ENCODE measurements at regions not wholly inside any gene's neighbourhood (a gene's known extent, or its start where the extent isn't known, plus 50 kb on each side); places are given as distances from the start of the nearest gene placed in this dataset.

- TF ChIP-seq ZNF274 (IDR thresholded peaks at IDR 0.05; ENCODE audit: insufficient read depth, insufficient read length) (no peak), CBX5 (IDR thresholded peaks at IDR 0.05; ENCODE audit: low read depth) (no peak), MEF2A (IDR thresholded peaks at IDR 0.05; ENCODE audit: insufficient read depth, low read depth, low read length) (no peak), RELA (IDR thresholded peaks at IDR 0.05; ENCODE audit: borderline replicate concordance, partially characterized antibody) (no peak), NRF1 (conservative IDR thresholded peaks at IDR 0.05; ENCODE audit: low read depth, low read length) (no peak), EED (IDR thresholded peaks at IDR 0.05; ENCODE audit: low read depth) (no peak), SMAD5 (IDR thresholded peaks at IDR 0.05; ENCODE audit: low read depth) (no peak), NFXL1 (IDR thresholded peaks at IDR 0.05; ENCODE audit: borderline replicate concordance) (no peak), RAD51 (IDR thresholded peaks at IDR 0.05) (no peak)
These were observed 502.5 kb upstream of the ARRDC3 start (continued) for GRCh38 chr5:91885291-91886265.

- 0% methylated on average over 1 of the region's 1 CpG for WGBS (ENCODE audit: insufficient coverage, insufficient replicate concordance, low lambda C conversion rate, missing lambda C conversion rate)
- ATAC-seq: no peak
- no peaks in the 10 kb centered on the region for H3K36me3 ChIP-seq (ENCODE audit: control insufficient read depth in 2 of 2, insufficient read depth in 2 of 2, low read length in 1 of 2)
- intact Hi-C loops (cut with micrococcal nuclease; ENCODE audit: unreplicated experiment) (no loop called here), in situ Hi-C loops (cut with MboI) (no loop called here)
- H3K4me2 ChIP-seq (ENCODE audit: control insufficient read depth, insufficient read depth): no peak overlapping the region
- no peak overlapping the region for H3K27ac ChIP-seq (ENCODE audit: control insufficient read depth, insufficient read depth)
- ChIA-PET POLR2A (no interaction called here), SMC1A (ENCODE audit: uncharacterized antibody, unreplicated experiment) (no interaction called here), RAD21 (ENCODE audit: unreplicated experiment) (no interaction called here), CTCF (no interaction called here)
- no peak for FAIRE-seq
- no TSS peak for BruUV-seq (replicated peaks)
- no peak overlapping the region for H3K4me3 ChIP-seq
- no peaks in the 10 kb centered on the region for H3K9me3 ChIP-seq (replicated peaks; ENCODE audit: control insufficient read depth, insufficient read depth, low read length)
- H4K20me1 ChIP-seq (ENCODE audit: control insufficient read depth, insufficient read depth): no peaks in the 10 kb centered on the region
- H3K4me1 ChIP-seq (ENCODE audit: control insufficient read depth, insufficient read depth, low read length): no peaks in the 10 kb centered on the region
- no peak for DNase-seq (ENCODE audit: low read depth, low spot score)
- no peaks in the 10 kb centered on the region for H3K27me3 ChIP-seq (replicated peaks in 1 of 2; ENCODE audit: control insufficient read depth in 2 of 2, insufficient read depth in 2 of 2, low read length in 1 of 2)
- TF ChIP-seq ZNF274 (IDR thresholded peaks at IDR 0.05; ENCODE audit: insufficient read depth, insufficient read length): no peak
- no peak for TF ChIP-seq IRF3 (IDR thresholded peaks at IDR 0.05)
- TF ChIP-seq CBX3 (IDR thresholded peaks at IDR 0.05; ENCODE audit: borderline replicate concordance, low read depth): no peak
- TF ChIP-seq MEF2A (IDR thresholded peaks at IDR 0.05; ENCODE audit: insufficient read depth, low read depth, low read length): no peak
- no peak for TF ChIP-seq MYC (IDR thresholded peaks at IDR 0.05; ENCODE audit: insufficient read depth, insufficient read length, insufficient replicate concordance, low read length, severe bottlenecking)
- no peak for TF ChIP-seq HDGF (IDR thresholded peaks at IDR 0.05)
- no peak for TF ChIP-seq IKZF2 (IDR thresholded peaks at IDR 0.05)
- TF ChIP-seq POLR2AphosphoS5 (IDR thresholded peaks at IDR 0.05; ENCODE audit: low read length): no peak
- TF ChIP-seq PRDM15 (CRISPR knock-in tag; IDR thresholded peaks at IDR 0.05): no peak
- no peak for TF ChIP-seq POLR2A (IDR thresholded peaks at IDR 0.05; ENCODE audit: low read depth, low read length)
- no peak for TF ChIP-seq USF2 (IDR thresholded peaks at IDR 0.05; ENCODE audit: borderline replicate concordance, low read depth, low read length)
- no peak for TF ChIP-seq POLR2AphosphoS2 (IDR thresholded peaks at IDR 0.05; ENCODE audit: low read depth, low read length)
- H3K9ac ChIP-seq (ENCODE audit: control insufficient read depth, insufficient read depth, low read length): no peak overlapping the region
- H2AFZ ChIP-seq (ENCODE audit: control insufficient read depth, low read depth, low read length): no peak overlapping the region
- no peaks in the 10 kb centered on the region for H3K79me2 ChIP-seq (ENCODE audit: control insufficient read depth, insufficient read depth, low read length)
These were observed 500.9 kb upstream of the ARRDC3 start for GRCh38 chr5:91884036-91884435.

Measured in GM12878 (cell line).